ENCODE measurements at regions not wholly inside any gene's neighbourhood (a gene's known extent, or its start where the extent isn't known, plus 50 kb on each side); places are given as distances from the start of the nearest gene placed in this dataset.

DNA sequence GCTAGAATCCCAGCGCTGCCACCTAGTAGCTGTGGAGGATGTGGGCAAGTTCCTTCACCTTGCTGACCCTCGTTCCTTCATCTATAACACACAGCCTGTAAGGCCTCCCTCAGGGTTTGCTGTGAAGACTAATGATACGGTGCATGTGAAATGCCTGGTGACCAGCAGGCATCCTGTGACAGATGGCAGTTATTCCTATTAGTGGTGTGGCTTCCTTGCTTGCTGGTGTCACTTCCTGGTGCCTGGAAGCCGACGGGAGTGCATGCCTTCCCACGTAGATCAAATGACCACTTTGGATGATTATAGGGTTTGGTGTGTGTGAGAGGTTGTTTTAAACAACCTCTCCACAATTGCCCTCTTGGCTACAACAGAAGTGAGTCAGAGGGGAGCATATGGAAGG is 894.9 kb downstream of the VRK1 start:
- TF ChIP-seq TAF1 (IDR thresholded peaks at IDR 0.05; ENCODE audit: low read depth) (no peak), EP300 (conservative IDR thresholded peaks at IDR 0.05; ENCODE audit: poor library complexity, severe bottlenecking) (no peak), CTCF (IDR thresholded peaks at IDR 0.05; ENCODE audit: poor library complexity, severe bottlenecking) (no peak), SMC3 (conservative IDR thresholded peaks at IDR 0.05; ENCODE audit: poor library complexity) (no peak), MXI1 (conservative IDR thresholded peaks at IDR 0.05; ENCODE audit: poor library complexity, severe bottlenecking) (no peak), POLR2AphosphoS5 (IDR thresholded peaks at IDR 0.05) (peak; percentile 93), RAD21 (conservative IDR thresholded peaks at IDR 0.05) (no peak)
- TF ChIP-seq, protein P1, sequence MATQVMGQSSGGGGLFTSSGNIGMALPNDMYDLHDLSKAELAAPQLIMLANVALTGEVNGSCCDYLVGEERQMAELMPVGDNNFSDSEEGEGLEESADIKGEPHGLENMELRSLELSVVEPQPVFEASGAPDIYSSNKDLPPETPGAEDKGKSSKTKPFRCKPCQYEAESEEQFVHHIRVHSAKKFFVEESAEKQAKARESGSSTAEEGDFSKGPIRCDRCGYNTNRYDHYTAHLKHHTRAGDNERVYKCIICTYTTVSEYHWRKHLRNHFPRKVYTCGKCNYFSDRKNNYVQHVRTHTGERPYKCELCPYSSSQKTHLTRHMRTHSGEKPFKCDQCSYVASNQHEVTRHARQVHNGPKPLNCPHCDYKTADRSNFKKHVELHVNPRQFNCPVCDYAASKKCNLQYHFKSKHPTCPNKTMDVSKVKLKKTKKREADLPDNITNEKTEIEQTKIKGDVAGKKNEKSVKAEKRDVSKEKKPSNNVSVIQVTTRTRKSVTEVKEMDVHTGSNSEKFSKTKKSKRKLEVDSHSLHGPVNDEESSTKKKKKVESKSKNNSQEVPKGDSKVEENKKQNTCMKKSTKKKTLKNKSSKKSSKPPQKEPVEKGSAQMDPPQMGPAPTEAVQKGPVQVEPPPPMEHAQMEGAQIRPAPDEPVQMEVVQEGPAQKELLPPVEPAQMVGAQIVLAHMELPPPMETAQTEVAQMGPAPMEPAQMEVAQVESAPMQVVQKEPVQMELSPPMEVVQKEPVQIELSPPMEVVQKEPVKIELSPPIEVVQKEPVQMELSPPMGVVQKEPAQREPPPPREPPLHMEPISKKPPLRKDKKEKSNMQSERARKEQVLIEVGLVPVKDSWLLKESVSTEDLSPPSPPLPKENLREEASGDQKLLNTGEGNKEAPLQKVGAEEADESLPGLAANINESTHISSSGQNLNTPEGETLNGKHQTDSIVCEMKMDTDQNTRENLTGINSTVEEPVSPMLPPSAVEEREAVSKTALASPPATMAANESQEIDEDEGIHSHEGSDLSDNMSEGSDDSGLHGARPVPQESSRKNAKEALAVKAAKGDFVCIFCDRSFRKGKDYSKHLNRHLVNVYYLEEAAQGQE (IDR thresholded peaks at IDR 0.05; ENCODE audit: borderline replicate concordance) = peak; percentile 56
- Histone ChIP-seq H3K9me2 (ENCODE audit: insufficient read depth, low read length) (no peaks in the 10 kb centered on the region), H3K27me3 (ENCODE audit: insufficient read depth, low read depth, low read length) (no peaks in the 10 kb centered on the region), H3K9ac (ENCODE audit: low read length) (no peak overlapping the region), H3K27ac (ENCODE audit: low read length) (no peak overlapping the region), H4K20me1 (ENCODE audit: insufficient read depth) (no peaks in the 10 kb centered on the region), H3K36me3 (ENCODE audit: insufficient read depth, low read length) (no peaks in the 10 kb centered on the region), H3K4me2 (ENCODE audit: low read length) (no peak overlapping the region), H2AFZ (ENCODE audit: low read depth, low read length) (no peak overlapping the region), H3K9me3 (ENCODE audit: low read length) (no peaks in the 10 kb centered on the region), H3F3A (ENCODE audit: insufficient read depth, low read length, poor library complexity, severe bottlenecking) (no peaks in the 10 kb centered on the region), H3K4me3 (ENCODE audit: low read length) (no peak overlapping the region), H3K79me2 (replicated peaks; ENCODE audit: insufficient read depth, low read length) (no peaks in the 10 kb centered on the region)

DNA sequence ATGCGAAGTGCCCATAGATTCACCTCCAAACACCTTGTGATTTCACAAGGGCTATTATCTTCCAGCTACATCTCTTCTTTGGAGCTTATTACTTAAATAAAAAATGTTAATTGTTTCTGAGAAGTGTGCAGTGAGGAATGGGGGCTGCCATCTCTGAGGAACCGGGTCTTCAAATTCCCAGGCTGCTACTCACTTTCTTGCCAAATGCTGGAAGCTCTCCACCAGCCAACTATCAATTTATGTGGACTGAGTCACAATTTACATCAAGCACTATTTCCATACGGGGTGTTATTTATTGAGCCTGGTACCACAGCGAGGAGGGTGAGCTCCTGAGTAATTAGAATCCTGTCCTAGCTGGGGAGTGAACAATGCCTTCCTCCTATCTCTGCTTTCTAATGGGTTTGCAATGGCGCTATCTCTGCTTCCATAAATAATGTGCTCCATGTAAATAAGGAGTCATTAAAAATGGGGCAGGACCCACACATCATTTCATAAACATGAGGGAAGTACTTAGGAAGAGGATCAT is 898.3 kb downstream of the VRK1 start:
- Histone ChIP-seq H3K36me3 (ENCODE audit: insufficient read depth, low read length) (no peaks in the 10 kb centered on the region), H3K27ac (ENCODE audit: low read length) (no peak overlapping the region), H2AFZ (ENCODE audit: low read depth, low read length) (no peak overlapping the region), H3K27me3 (ENCODE audit: insufficient read depth, low read depth, low read length) (no peaks in the 10 kb centered on the region), H3F3A (ENCODE audit: insufficient read depth, low read length, poor library complexity, severe bottlenecking) (no peaks in the 10 kb centered on the region), H3K79me2 (replicated peaks; ENCODE audit: insufficient read depth, low read length) (no peaks in the 10 kb centered on the region), H3K9me3 (ENCODE audit: low read length) (no peaks in the 10 kb centered on the region), H3K4me3 (ENCODE audit: low read length) (no peak overlapping the region), H3K4me2 (ENCODE audit: low read length) (no peak overlapping the region), H3K9me2 (ENCODE audit: insufficient read depth, low read length) (no peaks in the 10 kb centered on the region), H3K9ac (ENCODE audit: low read length) (no peak overlapping the region), H4K20me1 (ENCODE audit: insufficient read depth) (no peaks in the 10 kb centered on the region)
- TF ChIP-seq TAF1 (IDR thresholded peaks at IDR 0.05; ENCODE audit: low read depth) (no peak), RAD21 (conservative IDR thresholded peaks at IDR 0.05) (no peak), POLR2AphosphoS5 (IDR thresholded peaks at IDR 0.05) (no peak)
- TF ChIP-seq, protein P1 (IDR thresholded peaks at IDR 0.05; ENCODE audit: borderline replicate concordance) = no peak

Measured in neural cell (in vitro differentiated cells).